ENCODE measurements at regions not wholly inside any gene's neighbourhood (a gene's known extent, or its start where the extent isn't known, plus 50 kb on each side); places are given as distances from the start of the nearest gene placed in this dataset.

- TF ChIP-seq CTCF (conservative IDR thresholded peaks at IDR 0.05; ENCODE audit: low read depth, low read length), result no peak
- no peak for TF ChIP-seq EZH2 (IDR thresholded peaks at IDR 0.05; ENCODE audit: low read length, unreplicated experiment)
- TF ChIP-seq EZH2phosphoT487 (IDR thresholded peaks at IDR 0.05; ENCODE audit: borderline replicate concordance, low read length), result no peak
Measured at GRCh38 chr10:124174673-124175645, 81.6 kb upstream of the CHST15 start.
